ENCODE measurements at regions not wholly inside any gene's neighbourhood (a gene's known extent, or its start where the extent isn't known, plus 50 kb on each side); places are given as distances from the start of the nearest gene placed in this dataset.

- no peak for TF ChIP-seq SP2 (tag by site-specific recombination; IDR thresholded peaks at IDR 0.05)
- TF ChIP-seq CTCF (tag by site-specific recombination; IDR thresholded peaks at IDR 0.05): no peak
- no peak for TF ChIP-seq ZNF23 (tag by site-specific recombination; IDR thresholded peaks at IDR 0.05; ENCODE audit: borderline replicate concordance)
- no peak for TF ChIP-seq YY1 (tag by site-specific recombination; IDR thresholded peaks at IDR 0.05)
- no peak for TF ChIP-seq ZNF785 (tag by site-specific recombination; IDR thresholded peaks at IDR 0.05)
- no peak for TF ChIP-seq SP3 (tag by site-specific recombination; IDR thresholded peaks at IDR 0.05)
- no peak for TF ChIP-seq REST (tag by site-specific recombination; IDR thresholded peaks at IDR 0.05)
- TF ChIP-seq GLIS2 (tag by site-specific recombination; IDR thresholded peaks at IDR 0.05): no peak
- no peak for TF ChIP-seq ZNF704 (tag by site-specific recombination; IDR thresholded peaks at IDR 0.05)
- no peak for TF ChIP-seq PRDM10 (tag by site-specific recombination; IDR thresholded peaks at IDR 0.05)
Measured at GRCh38 chrX:39757971-39758370, 339.8 kb downstream of the BCOR start.

Data from HEK293 (cell line).